ENCODE measurements at regions not wholly inside any gene's neighbourhood (a gene's known extent, or its start where the extent isn't known, plus 50 kb on each side); places are given as distances from the start of the nearest gene placed in this dataset.

- no peak for TF ChIP-seq CTCF (conservative IDR thresholded peaks at IDR 0.05)
- no peak for TF ChIP-seq EZH2 (IDR thresholded peaks at IDR 0.05; ENCODE audit: low read depth)
Measured at GRCh38 chr6:139632840-139633239, 258.4 kb upstream of the CITED2 start.

Data from PC-9 (cell line).